NB4 (cell line): ENCODE measurements at regions not wholly inside any gene's neighbourhood (a gene's known extent, or its start where the extent isn't known, plus 50 kb on each side); places are given as distances from the start of the nearest gene placed in this dataset.
"Not testable (repeated sequence)": the region's sequence is repeated elsewhere in the genome, so short reads cannot be mapped to it uniquely, and the experiment has no call there.

ENCODE experiments used
- DNase-seq: peaks from one replicate; pipeline ENCODE4 v3.0.0; 2010; ENCODE audit warnings: low read depth
- H3K4me3 ChIP-seq: one replicate; pipeline ENCODE4 v1.5.1; 2011; ENCODE audit warnings: mild to moderate bottlenecking, low read depth, low read length, moderate library complexity
- CTCF ChIP-seq: IDR thresholded peaks from one replicate; pipeline ENCODE4 v1.5.1; 2012; ENCODE audit warnings: low read depth, low read length
- MAX ChIP-seq: IDR thresholded peaks from 2 replicates; pipeline ENCODE4 v1.6.1; 2011; ENCODE audit warnings: low read depth, low read length
- MYC ChIP-seq: IDR thresholded peaks from 2 replicates; pipeline ENCODE4 v1.6.1; 2011; ENCODE audit warnings: low read depth, low read length
- POLR2A ChIP-seq: IDR thresholded peaks from 2 replicates; pipeline ENCODE4 v1.6.1; 2011; ENCODE audit warnings: mild to moderate bottlenecking; ENCODE audit not compliant: insufficient read length; ENCODE audit errors: extremely low read depth

DNA sequence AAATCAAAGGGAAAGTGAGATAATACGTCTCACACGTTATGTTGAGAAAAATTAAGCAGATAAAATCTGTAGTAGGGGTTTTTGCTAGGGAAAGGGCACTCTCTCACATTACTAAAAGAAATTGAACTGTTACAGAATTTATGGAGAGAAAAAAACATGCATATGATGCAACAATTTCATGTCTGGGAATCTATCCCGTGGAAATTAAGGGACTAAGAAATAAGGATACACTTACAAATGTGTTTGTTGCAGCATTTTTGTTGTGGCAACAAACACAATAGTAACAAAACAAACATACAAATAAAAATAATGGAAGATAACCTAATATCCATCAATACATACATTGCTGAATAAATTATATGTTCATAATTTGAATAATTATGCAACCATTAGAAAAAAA, 96.3 kb upstream of the ZBED5 start:
- TF ChIP-seq MAX (no peak), MYC (no peak), CTCF (no peak), POLR2A (no peak)
- DNase-seq: no peak
- H3K4me3 ChIP-seq: no peak overlapping the region

GRCh38 chr11:10952872-10953271, 95.0 kb upstream of the ZBED5 start:
- TF ChIP-seq CTCF: no peak
- no peak for TF ChIP-seq POLR2A
- no peak for TF ChIP-seq MYC
- TF ChIP-seq MAX: no peak
- no peak for DNase-seq
- no peak overlapping the region for H3K4me3 ChIP-seq

DNA sequence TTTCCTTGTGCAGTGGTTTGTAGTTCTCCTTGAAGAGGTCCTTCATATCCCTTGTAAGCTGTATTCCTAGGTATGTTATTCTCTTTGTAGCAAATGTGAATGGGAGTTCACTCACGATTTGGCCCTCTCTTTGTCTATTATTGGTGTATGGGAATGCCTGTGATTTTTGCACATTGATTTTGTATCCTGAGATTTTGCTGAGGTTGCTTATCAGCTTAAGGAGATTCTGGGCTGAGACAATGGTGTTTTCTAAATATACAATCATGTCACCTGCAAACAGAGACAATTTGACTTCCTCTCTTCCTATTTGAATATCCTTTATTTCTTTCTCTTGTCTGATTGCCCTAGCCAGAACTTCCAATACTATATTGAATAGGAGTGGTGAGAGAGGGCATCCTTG, 90.1 kb upstream of the ZBED5 start:
- not testable (repeated sequence) for H3K4me3 ChIP-seq, DNase-seq

- H3K4me3 ChIP-seq: no peak overlapping the region
- no peak for DNase-seq
- TF ChIP-seq MAX (no peak), POLR2A (no peak), CTCF (no peak), MYC (no peak)
Measured at GRCh38 chr11:10946072-10946471, 88.2 kb upstream of the ZBED5 start.

- TF ChIP-seq MAX (no peak), POLR2A (no peak), CTCF (no peak)
Measured at GRCh38 chr11:10945196-10945595, 87.3 kb upstream of the ZBED5 start.

DNA sequence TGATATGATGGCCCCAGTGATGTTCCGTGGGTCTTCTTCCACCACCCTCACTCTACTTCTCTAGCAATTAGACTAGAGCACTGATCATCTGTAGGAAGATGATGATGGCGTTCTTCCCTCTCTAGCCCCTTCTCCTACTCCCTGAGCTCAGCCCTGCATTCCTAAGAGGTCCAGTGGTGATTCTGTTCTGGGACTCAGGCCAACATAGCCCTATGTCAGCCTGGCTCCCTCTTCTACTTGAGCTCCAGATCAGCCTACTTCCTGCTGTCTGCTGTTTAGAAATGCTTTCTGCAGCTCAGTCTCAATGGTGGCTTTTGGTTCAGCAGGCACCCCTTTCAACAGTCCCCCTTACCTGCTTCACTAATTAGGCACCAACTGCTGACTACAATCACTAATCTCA, 86.1 kb upstream of the ZBED5 start:
- TF ChIP-seq MYC (no peak), CTCF (no peak), POLR2A (no peak), MAX (no peak)
- no peak for DNase-seq
- H3K4me3 ChIP-seq: no peak overlapping the region

More at GRCh38 chr11:10945196-10945595, 87.3 kb upstream of the ZBED5 start:
- no peak overlapping the region for H3K4me3 ChIP-seq
- no peak for DNase-seq

GRCh38 chr11:10942620-10943019, 84.8 kb upstream of the ZBED5 start:
- H3K4me3 ChIP-seq: no peak overlapping the region
- TF ChIP-seq MAX (no peak), MYC (no peak)
- DNase-seq: no peak
